H1 (cell line): ENCODE measurements at regions not wholly inside any gene's neighbourhood (a gene's known extent, or its start where the extent isn't known, plus 50 kb on each side); places are given as distances from the start of the nearest gene placed in this dataset.

Source experiments
- CHD1 ChIP-seq: IDR thresholded peaks from 2 replicates; pipeline ENCODE4 v1.6.1; 2012; ENCODE audit warnings: low read depth, low read length, improper control_type of control experiment
- E2F6 ChIP-seq: IDR thresholded peaks from 2 replicates; pipeline ENCODE4 v1.6.1; 2012; ENCODE audit warnings: inconsistent platforms
- JUND ChIP-seq: IDR thresholded peaks from 2 replicates; pipeline ENCODE4 v1.6.1; 2011; ENCODE audit warnings: mild to moderate bottlenecking, improper control_type of control experiment, low read length
- NANOG ChIP-seq: IDR thresholded peaks from 2 replicates; pipeline ENCODE4 v1.6.1; 2011; ENCODE audit warnings: low read length, low read depth, mild to moderate bottlenecking, inconsistent platforms; ENCODE audit not compliant: insufficient read depth, poor library complexity, severe bottlenecking
- PHF8 ChIP-seq: fragments of 200-600 bp; sonication (generic); conservative IDR thresholded peaks from 2 replicates; pipeline ENCODE4 v1.7.1; 2012; ENCODE audit warnings: low read depth, mild to moderate bottlenecking, inconsistent platforms, low read length, moderate library complexity

DNA sequence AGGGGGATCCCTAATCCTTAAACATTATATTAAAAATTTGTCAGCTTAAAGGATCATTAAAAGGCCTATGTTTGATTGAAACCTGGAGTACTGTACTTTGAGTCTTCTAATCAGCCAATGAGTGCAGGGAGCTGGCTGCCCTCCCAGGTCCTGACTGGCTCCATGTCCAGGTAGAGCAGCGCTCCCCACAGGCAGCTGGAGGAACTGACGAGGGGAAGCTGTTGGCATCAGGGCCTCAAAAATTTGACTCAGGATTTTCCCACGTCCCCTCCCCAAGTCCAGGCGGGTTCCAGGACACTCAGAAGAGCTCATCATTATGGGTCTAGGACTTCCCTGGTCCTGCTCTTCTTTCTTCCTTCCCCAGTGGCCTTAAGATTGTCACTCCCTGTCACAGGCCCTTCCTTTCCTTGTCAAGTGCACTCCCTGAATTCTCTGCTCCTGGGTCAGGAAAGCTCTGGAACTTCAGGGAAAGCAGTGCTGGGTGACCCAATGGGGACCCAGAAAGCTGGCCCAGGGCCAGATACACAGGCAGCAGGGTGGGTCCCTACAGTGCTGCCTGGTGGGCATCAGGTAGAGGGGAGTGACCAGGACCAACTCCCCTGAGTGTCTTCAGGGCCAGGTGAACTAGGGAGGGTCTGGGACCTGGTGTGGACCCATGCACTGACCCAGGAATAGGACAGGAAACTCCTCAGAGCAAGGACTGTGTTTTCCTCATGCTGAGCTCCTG, 65.5 kb downstream of the GGTLC2 start (continued):
- TF ChIP-seq PHF8 = no peak
- TF ChIP-seq JUND = no peak
- no peak for TF ChIP-seq CHD1
- TF ChIP-seq NANOG = no peak
- no peak for TF ChIP-seq E2F6
